22Rv1 (cell line): ENCODE measurements at regions not wholly inside any gene's neighbourhood (a gene's known extent, or its start where the extent isn't known, plus 50 kb on each side); places are given as distances from the start of the nearest gene placed in this dataset.

Experiments
- CTCF ChIP-seq: fragments of 450-650 bp; IDR thresholded peaks from 2 replicates; pipeline ENCODE4 v1.5.1; 2017; ENCODE audit warnings: mild to moderate bottlenecking
- ZFX ChIP-seq: fragments of 450-650 bp; IDR thresholded peaks from 2 replicates; pipeline ENCODE4 v1.6.1; 2017; ENCODE audit warnings: antibody characterized with exemption, borderline replicate concordance

GRCh38 chr1:47507144-47507543, 69.3 kb downstream of the FOXD2 start:
- TF ChIP-seq CTCF = no peak
- no peak for TF ChIP-seq ZFX
